Loucy (cell line): ENCODE measurements at regions not wholly inside any gene's neighbourhood (a gene's known extent, or its start where the extent isn't known, plus 50 kb on each side); places are given as distances from the start of the nearest gene placed in this dataset.

Experiments
- H2AFZ ChIP-seq: fragments of 200-600 bp; sonication (generic); 2 replicates; pipeline ENCODE4 v1.6.0; 2016; ENCODE audit warnings: antibody characterized with exemption, mild to moderate bottlenecking, low read length, moderate library complexity
- H3F3A ChIP-seq: fragments of 200-600 bp; 2 replicates; pipeline ENCODE4 v1.6.0; 2016; ENCODE audit warnings: antibody characterized with exemption, low read depth, mild to moderate bottlenecking
- H3K27me3 ChIP-seq: fragments of 200-600 bp; sonication (generic); 2 replicates; pipeline ENCODE4 v1.6.1; 2014; ENCODE audit warnings: low read length, mild to moderate bottlenecking; ENCODE audit not compliant: insufficient read depth, poor library complexity, severe bottlenecking
- H3K36me3 ChIP-seq: fragments of 200-600 bp; sonication (generic); 2 replicates; pipeline ENCODE4 v1.6.1; 2016; ENCODE audit warnings: low read length; ENCODE audit not compliant: insufficient read depth
- H3K4me1 ChIP-seq: fragments of 200-600 bp; sonication (generic); 2 replicates; pipeline ENCODE4 v1.5.1; 2014; ENCODE audit warnings: low read length, mild to moderate bottlenecking; ENCODE audit not compliant: insufficient read depth, poor library complexity, severe bottlenecking
- H3K4me2 ChIP-seq: fragments of 200-600 bp; sonication (generic); 2 replicates; pipeline ENCODE4 v1.6.0; 2014; ENCODE audit warnings: antibody characterized with exemption, low read length, low read depth, mild to moderate bottlenecking; ENCODE audit not compliant: poor library complexity, severe bottlenecking
- H3K4me3 ChIP-seq: fragments of 200-600 bp; sonication (generic); 2 replicates; pipeline ENCODE4 v1.5.1; 2014; ENCODE audit warnings: low read length, mild to moderate bottlenecking, mixed read lengths; ENCODE audit not compliant: poor library complexity, severe bottlenecking
- H3K79me2 ChIP-seq: fragments of 200-600 bp; sonication (generic); 2 replicates; pipeline ENCODE4 v1.6.1; 2014; ENCODE audit warnings: low read length; ENCODE audit not compliant: insufficient read depth
- H3K9ac ChIP-seq: fragments of 200-600 bp; sonication (generic); 2 replicates; pipeline ENCODE4 v1.6.0; 2014; ENCODE audit warnings: mild to moderate bottlenecking, low read depth, low read length, moderate library complexity; ENCODE audit not compliant: poor library complexity, severe bottlenecking
- H3K9me2 ChIP-seq: fragments of 200-600 bp; sonication (generic); replicated peaks from 2 replicates; pipeline ENCODE4 v1.6.1; 2016; ENCODE audit warnings: low read depth, low read length, mixed read lengths
- H3K9me3 ChIP-seq: fragments of 200-600 bp; sonication (generic); 2 replicates; pipeline ENCODE4 v1.6.1; 2014; ENCODE audit warnings: mild to moderate bottlenecking, antibody characterized with exemption, low read length, low read depth; ENCODE audit not compliant: insufficient read depth
- H4K20me1 ChIP-seq: fragments of 200-600 bp; sonication (generic); 2 replicates; pipeline ENCODE4 v1.6.0; 2014; ENCODE audit warnings: antibody characterized with exemption, low read length, mild to moderate bottlenecking; ENCODE audit not compliant: insufficient read depth, poor library complexity, severe bottlenecking
- EZH2phosphoT487 ChIP-seq: fragments of 200-600 bp; IDR thresholded peaks from 2 replicates; pipeline ENCODE4 v1.6.1; 2018; ENCODE audit warnings: antibody characterized with exemption, mild to moderate bottlenecking, moderate library complexity, borderline replicate concordance
- TF ChIP-seq, protein P1 (sequence below): fragments of 200-600 bp; sonication (generic); conservative IDR thresholded peaks from 2 replicates; pipeline ENCODE4 v1.5.1; 2014; ENCODE audit warnings: mild to moderate bottlenecking, antibody characterized with exemption, low read length

DNA sequence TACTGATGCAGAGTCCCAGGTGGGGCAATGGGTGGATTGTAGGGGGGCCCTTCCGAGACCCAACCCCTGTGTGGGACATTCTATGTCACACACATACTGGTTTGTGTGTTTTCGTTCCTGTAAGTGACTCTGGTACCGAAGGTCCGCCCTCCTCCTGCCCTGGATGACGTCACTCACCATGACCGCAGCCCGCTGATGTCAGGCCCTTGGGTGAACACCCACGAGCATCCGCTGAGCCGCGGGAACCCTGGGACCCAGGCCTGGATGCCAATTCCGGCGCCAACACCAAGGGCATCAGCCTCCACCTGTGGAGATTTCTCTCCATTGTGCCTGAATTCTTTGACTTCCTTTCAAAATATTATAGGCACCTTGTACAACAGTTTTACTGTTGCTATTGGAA lies 184.3 kb downstream of the MTRR start:
- Histone ChIP-seq H4K20me1 (no peaks in the 10 kb centered on the region), H3K4me2 (no peak overlapping the region), H3K9me3 (no peaks in the 10 kb centered on the region; the same call in 1 of the 2 replicates), H3F3A (no peaks in the 10 kb centered on the region), H3K27me3 (no peaks in the 10 kb centered on the region), H3K4me1 (no peaks in the 10 kb centered on the region), H3K9ac (no peak overlapping the region), H2AFZ (no peak overlapping the region), H3K4me3 (no peak overlapping the region), H3K79me2 (no peaks in the 10 kb centered on the region), H3K36me3 (no peaks in the 10 kb centered on the region), H3K9me2 (no peaks in the 10 kb centered on the region)
- no peak for TF ChIP-seq EZH2phosphoT487
- TF ChIP-seq, protein P1, sequence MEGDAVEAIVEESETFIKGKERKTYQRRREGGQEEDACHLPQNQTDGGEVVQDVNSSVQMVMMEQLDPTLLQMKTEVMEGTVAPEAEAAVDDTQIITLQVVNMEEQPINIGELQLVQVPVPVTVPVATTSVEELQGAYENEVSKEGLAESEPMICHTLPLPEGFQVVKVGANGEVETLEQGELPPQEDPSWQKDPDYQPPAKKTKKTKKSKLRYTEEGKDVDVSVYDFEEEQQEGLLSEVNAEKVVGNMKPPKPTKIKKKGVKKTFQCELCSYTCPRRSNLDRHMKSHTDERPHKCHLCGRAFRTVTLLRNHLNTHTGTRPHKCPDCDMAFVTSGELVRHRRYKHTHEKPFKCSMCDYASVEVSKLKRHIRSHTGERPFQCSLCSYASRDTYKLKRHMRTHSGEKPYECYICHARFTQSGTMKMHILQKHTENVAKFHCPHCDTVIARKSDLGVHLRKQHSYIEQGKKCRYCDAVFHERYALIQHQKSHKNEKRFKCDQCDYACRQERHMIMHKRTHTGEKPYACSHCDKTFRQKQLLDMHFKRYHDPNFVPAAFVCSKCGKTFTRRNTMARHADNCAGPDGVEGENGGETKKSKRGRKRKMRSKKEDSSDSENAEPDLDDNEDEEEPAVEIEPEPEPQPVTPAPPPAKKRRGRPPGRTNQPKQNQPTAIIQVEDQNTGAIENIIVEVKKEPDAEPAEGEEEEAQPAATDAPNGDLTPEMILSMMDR = no peak

DNA sequence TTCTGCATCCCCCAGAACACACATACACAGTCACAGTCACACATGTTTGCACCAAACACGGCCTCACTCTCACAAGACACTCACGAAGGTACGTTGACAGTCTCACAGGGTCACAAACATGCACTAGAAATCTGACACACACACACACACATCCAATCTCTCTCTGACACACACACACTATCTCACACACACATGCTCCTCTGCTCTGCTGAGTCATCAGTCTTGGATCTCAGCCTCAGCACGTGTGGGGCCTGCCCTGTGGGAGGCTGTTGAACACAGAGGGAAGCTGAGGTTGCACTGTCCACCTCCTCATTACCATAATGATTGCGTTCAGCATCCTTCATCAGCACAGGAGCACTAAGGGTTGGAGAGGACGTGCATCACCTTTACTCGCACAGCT lies 188.8 kb downstream of the MTRR start:
- H3K9me2 ChIP-seq = no peaks in the 10 kb centered on the region
- H3K79me2 ChIP-seq = no peaks in the 10 kb centered on the region
- H3K4me1 ChIP-seq = no peaks in the 10 kb centered on the region
- no peak overlapping the region for H2AFZ ChIP-seq
- H3K9me3 ChIP-seq = peaks cover 2% of the 10 kb centered on the region; the same call in 1 of the 2 replicates
- H3K27me3 ChIP-seq = no peaks in the 10 kb centered on the region
- H3K36me3 ChIP-seq = no peaks in the 10 kb centered on the region
- no peak overlapping the region for H3K4me3 ChIP-seq
- H3K4me2 ChIP-seq = no peak overlapping the region
- no peaks in the 10 kb centered on the region for H4K20me1 ChIP-seq
- H3F3A ChIP-seq = no peaks in the 10 kb centered on the region
- TF ChIP-seq, protein P1 = no peak
- no peak for TF ChIP-seq EZH2phosphoT487
- H3K9ac ChIP-seq = no peak overlapping the region

GRCh38 chr5:8058616-8059190 lies 189.8 kb downstream of the MTRR start:
- H3K9me3 ChIP-seq = peaks cover 2% of the 10 kb centered on the region; the same call in 1 of the 2 replicates
- no peaks in the 10 kb centered on the region for H3K79me2 ChIP-seq
- H3K9me2 ChIP-seq = no peaks in the 10 kb centered on the region
- no peaks in the 10 kb centered on the region for H4K20me1 ChIP-seq
- TF ChIP-seq, protein P1 = no peak
- no peak for TF ChIP-seq EZH2phosphoT487
- H3K27me3 ChIP-seq = no peaks in the 10 kb centered on the region
- H3K9ac ChIP-seq = no peak overlapping the region
- H3K4me1 ChIP-seq = no peaks in the 10 kb centered on the region
- H3K4me2 ChIP-seq = no peak overlapping the region
- H3K36me3 ChIP-seq = no peaks in the 10 kb centered on the region
- H3K4me3 ChIP-seq = no peak overlapping the region
- H3F3A ChIP-seq = no peaks in the 10 kb centered on the region
- no peak overlapping the region for H2AFZ ChIP-seq
